ENCODE measurements at regions not wholly inside any gene's neighbourhood (a gene's known extent, or its start where the extent isn't known, plus 50 kb on each side); places are given as distances from the start of the nearest gene placed in this dataset.

- Histone ChIP-seq H3K27ac (ENCODE audit: insufficient read depth, low read depth, low read length) (peak overlapping the region; percentile 32), H3K4me3 (replicated peaks in 1 of 3; ENCODE audit: insufficient read depth in 1 of 3, low read depth in 1 of 3, low read length in 3 of 3) (no peak overlapping the region), H3K4me2 (ENCODE audit: insufficient read depth, low read length) (peak overlapping the region; percentile 12), H2AFZ (ENCODE audit: low read depth, low read length) (peak overlapping the region; percentile 38), H3K36me3 (ENCODE audit: control insufficient read depth in 2 of 2, extremely low read depth in 1 of 2, insufficient read depth in 2 of 2, low read length in 2 of 2) (no peaks in the 10 kb centered on the region), H3K9ac (replicated peaks; ENCODE audit: extremely low read depth, insufficient read depth, low read length) (no peak overlapping the region), H3K9me3 (replicated peaks; ENCODE audit: control insufficient read depth, insufficient read depth, low read length) (no peaks in the 10 kb centered on the region), H3K9me1 (replicated peaks; ENCODE audit: control insufficient read depth, extremely low read depth, insufficient read depth, low read length) (no peaks in the 10 kb centered on the region), H3K79me2 (ENCODE audit: control insufficient read depth, insufficient read depth, low read length) (no peaks in the 10 kb centered on the region), H3K4me1 (ENCODE audit: control insufficient read depth, extremely low read depth, insufficient read depth, low read length) (peaks cover 13% of the 10 kb centered on the region), H3K27me3 (ENCODE audit: control insufficient read depth in 2 of 2, insufficient read depth in 2 of 2, low read length in 2 of 2) (no peaks in the 10 kb centered on the region), H4K20me1 (replicated peaks; ENCODE audit: control insufficient read depth, extremely low read depth, insufficient read depth, low read length) (no peaks in the 10 kb centered on the region)
- TF ChIP-seq MAX (IDR thresholded peaks at IDR 0.05; ENCODE audit: insufficient read depth, insufficient read length) (no peak), CTCF (IDR thresholded peaks at IDR 0.05; ENCODE audit: extremely low read depth in 1 of 2, insufficient read depth in 1 of 2, low read depth in 1 of 2, low read length in 2 of 2) (no peak), MYC (IDR thresholded peaks at IDR 0.05; ENCODE audit: low read depth, low read length) (no peak), FOS (IDR thresholded peaks at IDR 0.05; ENCODE audit: borderline replicate concordance, insufficient read depth, low read length) (no peak)
- dilution Hi-C loops (cut with MboI; ENCODE audit: extremely low pct_ligation_motif_present, low sequenced_read_pairs) = no loop called here
- CTCF ChIA-PET = no interaction called here
- DNase-seq (ENCODE audit: low read depth, low spot score) (no peak), FAIRE-seq (no peak)
- POLR2A ChIA-PET = no interaction called here
- BruUV-seq (replicated peaks) = no TSS peak
- intact Hi-C loops (cut with micrococcal nuclease) = no loop called here
These were observed 717.4 kb upstream of the SPRY2 start for GRCh38 chr13:81058211-81058915.

GRCh38 chr13:81051873-81052272 is 710.9 kb upstream of the SPRY2 start:
- DNase-seq (ENCODE audit: low read depth, low spot score) (peak; percentile 9), FAIRE-seq (no peak)
- no peaks in the 10 kb centered on the region for H4K20me1 ChIP-seq (replicated peaks; ENCODE audit: control insufficient read depth, extremely low read depth, insufficient read depth, low read length)
- no peak for TF ChIP-seq JUN (IDR thresholded peaks at IDR 0.05; ENCODE audit: borderline replicate concordance, insufficient read depth, insufficient read length, low read depth)
- TF ChIP-seq CTCF (IDR thresholded peaks at IDR 0.05; ENCODE audit: extremely low read depth in 1 of 2, insufficient read depth in 1 of 2, low read depth in 1 of 2, low read length in 2 of 2) = peak in 1 of 2 donors; percentile 15
- no peaks in the 10 kb centered on the region for H3K79me2 ChIP-seq (ENCODE audit: control insufficient read depth, insufficient read depth, low read length)
- no TSS peak for BruUV-seq (replicated peaks)
- intact Hi-C loops (cut with micrococcal nuclease) = no loop called here
- H3K4me3 ChIP-seq (replicated peaks in 1 of 3; ENCODE audit: insufficient read depth in 1 of 3, low read depth in 1 of 3, low read length in 3 of 3) = no peak overlapping the region
- no peaks in the 10 kb centered on the region for H3K4me1 ChIP-seq (ENCODE audit: control insufficient read depth, extremely low read depth, insufficient read depth, low read length)
- H3K27ac ChIP-seq (ENCODE audit: insufficient read depth, low read depth, low read length) = no peak overlapping the region
- H3K27me3 ChIP-seq (ENCODE audit: control insufficient read depth in 2 of 2, insufficient read depth in 2 of 2, low read length in 2 of 2) = peaks cover 0 to 1% of the 10 kb centered on the region in 2 experiments
- H2AFZ ChIP-seq (ENCODE audit: low read depth, low read length) = no peak overlapping the region
- H3K9me1 ChIP-seq (replicated peaks; ENCODE audit: control insufficient read depth, extremely low read depth, insufficient read depth, low read length) = no peaks in the 10 kb centered on the region
- H3K36me3 ChIP-seq (ENCODE audit: control insufficient read depth in 2 of 2, extremely low read depth in 1 of 2, insufficient read depth in 2 of 2, low read length in 2 of 2) = no peaks in the 10 kb centered on the region
- no peak overlapping the region for H3K9ac ChIP-seq (replicated peaks; ENCODE audit: extremely low read depth, insufficient read depth, low read length)
- ChIA-PET CTCF (interaction anchor here (0.7 to 2.4 kb wide), 7 partner anchors 34 to 1510 kb away, joined by 3 to 9 read pairs (median 4); no protein-coding TSS in a partner anchor), POLR2A (no interaction called here)
- no peaks in the 10 kb centered on the region for H3K9me3 ChIP-seq (replicated peaks; ENCODE audit: control insufficient read depth, insufficient read depth, low read length)
- no peak overlapping the region for H3K4me2 ChIP-seq (ENCODE audit: insufficient read depth, low read length)
- dilution Hi-C loops (cut with MboI; ENCODE audit: extremely low pct_ligation_motif_present, low sequenced_read_pairs) = no loop called here

Data from endothelial cell of umbilical vein (primary cell).